ENCODE measurements at regions not wholly inside any gene's neighbourhood (a gene's known extent, or its start where the extent isn't known, plus 50 kb on each side); places are given as distances from the start of the nearest gene placed in this dataset.
A peak's percentile ranks its signal among the peaks of the same experiment; 100 is the strongest.

DNA sequence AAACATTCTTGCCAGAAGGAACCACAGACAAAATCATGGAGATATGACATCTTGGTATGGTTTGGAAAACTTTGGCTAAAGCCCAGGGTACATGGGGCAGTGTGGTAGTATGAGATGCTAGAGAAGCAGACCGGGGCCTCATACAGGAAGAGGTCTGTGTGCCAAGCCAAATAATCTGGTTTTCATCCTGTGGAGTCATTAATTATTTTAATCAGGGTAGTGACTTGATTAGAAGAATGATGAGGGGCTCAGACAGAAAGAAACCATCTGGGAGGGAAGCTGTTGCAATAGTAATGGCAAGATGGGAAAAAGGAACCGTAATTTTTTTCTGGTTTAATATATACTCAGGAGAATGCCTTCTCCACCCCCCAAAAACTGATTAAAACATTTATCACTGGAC is 318.0 kb downstream of the BRINP2 start:
- no peak overlapping the region for H4K91ac ChIP-seq (ENCODE audit: low read length)
- H3K14ac ChIP-seq (ENCODE audit: low read length in 2 of 2): no peak overlapping the region
- H3K9me3 ChIP-seq (ENCODE audit: control insufficient read depth, low read length): no peaks in the 10 kb centered on the region
- H3K27ac ChIP-seq (ENCODE audit: low read length, poor library complexity, severe bottlenecking): no peak overlapping the region
- H3K23ac ChIP-seq (ENCODE audit: low read length in 2 of 2): no peak overlapping the region
- no peak overlapping the region for H2BK15ac ChIP-seq (ENCODE audit: low read depth, poor library complexity, severe bottlenecking)
- no peak overlapping the region for H3K18ac ChIP-seq (ENCODE audit: low read depth in 1 of 2, low read length in 2 of 2)
- no peak overlapping the region for H3K4ac ChIP-seq (ENCODE audit: low read depth in 1 of 2, low read length in 2 of 2)
- H3K9ac ChIP-seq (ENCODE audit: low read length): no peak overlapping the region
- H4K8ac ChIP-seq (ENCODE audit: low read length): no peak overlapping the region
- peaks cover 1% of the 10 kb centered on the region for H3K4me1 ChIP-seq (ENCODE audit: control insufficient read depth, insufficient read depth, low read depth, low read length)
- no peak overlapping the region for H2BK120ac ChIP-seq (ENCODE audit: low read depth, low read length)
- DNase-seq: no peak
- H3K79me1 ChIP-seq (replicated peaks; ENCODE audit: low read length, poor library complexity, severe bottlenecking): no peaks in the 10 kb centered on the region
- no peak overlapping the region for H3K4me2 ChIP-seq (ENCODE audit: low read length, poor library complexity, severe bottlenecking)
- no peak overlapping the region for H3K4me3 ChIP-seq (ENCODE audit: insufficient read depth in 1 of 2, low read depth in 1 of 2, low read length in 2 of 2)
- no peak overlapping the region for H2AK5ac ChIP-seq (ENCODE audit: low read length, severe bottlenecking)
- H2BK12ac ChIP-seq (ENCODE audit: low read length in 2 of 2): no peak overlapping the region
- WGBS: 71% methylated on average over 1 of the region's 2 CpGs
- H2BK5ac ChIP-seq (ENCODE audit: low read depth, low read length, poor library complexity, severe bottlenecking): no peak overlapping the region
- no peak overlapping the region for H2AFZ ChIP-seq (ENCODE audit: low read depth, low read length)
- no peaks in the 10 kb centered on the region for H3K36me3 ChIP-seq (ENCODE audit: control insufficient read depth in 1 of 2, insufficient read depth in 2 of 2, low read depth in 1 of 2, low read length in 2 of 2)
- peaks cover 0 to 18% of the 10 kb centered on the region in 2 experiments for H3K27me3 ChIP-seq (ENCODE audit: control insufficient read depth in 1 of 2, insufficient read depth in 1 of 2, low read length in 2 of 2)

DNA sequence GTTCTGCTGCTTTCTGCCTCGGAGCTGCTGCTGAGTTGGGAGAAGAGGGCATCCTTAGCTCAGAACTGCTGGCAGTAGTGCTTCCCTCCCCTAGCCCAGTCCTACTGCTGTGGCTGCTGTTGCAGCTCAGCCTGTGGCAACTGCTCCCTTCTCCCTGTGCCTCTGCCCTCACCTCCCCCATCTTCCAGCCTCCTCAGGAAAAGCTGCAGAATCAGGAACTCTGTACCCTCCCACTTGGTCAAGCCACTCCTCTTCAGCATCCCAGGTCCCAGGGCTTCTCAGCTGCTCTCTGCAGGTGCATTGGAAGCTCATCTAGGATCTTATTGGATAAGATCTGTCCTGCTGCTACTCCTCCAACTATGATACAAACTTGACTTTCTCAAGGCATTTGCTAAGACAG is 316.7 kb downstream of the BRINP2 start:
- no peak overlapping the region for H3K9ac ChIP-seq (ENCODE audit: low read length)
- H3K27me3 ChIP-seq (ENCODE audit: control insufficient read depth in 1 of 2, insufficient read depth in 1 of 2, low read length in 2 of 2): peaks cover 0 to 18% of the 10 kb centered on the region in 2 experiments
- peak overlapping the region in 1 of 2 experiments; percentile 28 for H3K14ac ChIP-seq (ENCODE audit: low read length in 2 of 2)
- DNase-seq: no peak
- H2BK12ac ChIP-seq (ENCODE audit: low read length in 2 of 2): no peak overlapping the region
- H2AK5ac ChIP-seq (ENCODE audit: low read length, severe bottlenecking): no peak overlapping the region
- no peak overlapping the region for H2BK15ac ChIP-seq (ENCODE audit: low read depth, poor library complexity, severe bottlenecking)
- H2AFZ ChIP-seq (ENCODE audit: low read depth, low read length): peak overlapping the region; percentile 51
- no peak overlapping the region for H3K4me2 ChIP-seq (ENCODE audit: low read length, poor library complexity, severe bottlenecking)
- no peak overlapping the region for H3K27ac ChIP-seq (ENCODE audit: low read length, poor library complexity, severe bottlenecking)
- H3K23ac ChIP-seq (ENCODE audit: low read length in 2 of 2): no peak overlapping the region
- no peak overlapping the region for H2BK5ac ChIP-seq (ENCODE audit: low read depth, low read length, poor library complexity, severe bottlenecking)
- no peak overlapping the region for H3K4ac ChIP-seq (ENCODE audit: low read depth in 1 of 2, low read length in 2 of 2)
- no peaks in the 10 kb centered on the region for H3K79me1 ChIP-seq (replicated peaks; ENCODE audit: low read length, poor library complexity, severe bottlenecking)
- H3K36me3 ChIP-seq (ENCODE audit: control insufficient read depth in 1 of 2, insufficient read depth in 2 of 2, low read depth in 1 of 2, low read length in 2 of 2): no peaks in the 10 kb centered on the region
- H2BK120ac ChIP-seq (ENCODE audit: low read depth, low read length): no peak overlapping the region
- H4K8ac ChIP-seq (ENCODE audit: low read length): no peak overlapping the region
- H3K18ac ChIP-seq (ENCODE audit: low read depth in 1 of 2, low read length in 2 of 2): no peak overlapping the region
- no peaks in the 10 kb centered on the region for H3K9me3 ChIP-seq (ENCODE audit: control insufficient read depth, low read length)
- no peak overlapping the region for H4K91ac ChIP-seq (ENCODE audit: low read length)
- H3K4me3 ChIP-seq (ENCODE audit: insufficient read depth in 1 of 2, low read depth in 1 of 2, low read length in 2 of 2): no peak overlapping the region
- H3K4me1 ChIP-seq (ENCODE audit: control insufficient read depth, insufficient read depth, low read depth, low read length): peaks cover 1% of the 10 kb centered on the region
- 60% methylated on average over 1 of the region's 1 CpG for WGBS

DNA sequence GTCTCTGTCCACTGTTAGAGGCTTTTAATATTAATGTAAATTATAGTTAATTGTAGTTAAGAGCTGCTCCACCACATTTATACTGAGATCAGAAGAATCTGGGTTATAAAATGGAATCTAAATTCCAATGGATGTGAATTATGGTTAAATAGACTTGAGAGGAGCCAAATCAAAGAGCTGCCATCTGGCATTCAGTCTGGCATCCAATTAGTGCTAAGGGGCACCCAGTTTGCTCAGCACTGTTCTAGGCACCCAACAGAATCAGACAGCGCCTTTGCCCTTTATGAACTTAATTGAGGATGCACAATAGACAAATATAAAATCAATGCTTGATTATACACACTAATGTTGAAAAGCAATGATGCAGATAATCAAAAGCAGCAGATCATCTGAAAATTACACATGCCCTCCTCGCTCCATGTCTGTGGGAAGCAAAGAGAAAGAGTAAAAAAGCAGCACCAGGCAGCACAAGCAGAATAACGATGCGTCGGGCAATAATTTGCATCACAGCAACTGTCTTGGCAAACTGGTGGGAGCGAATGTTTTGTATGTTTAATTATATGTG is 310.1 kb downstream of the BRINP2 start:
- H2AK5ac ChIP-seq (ENCODE audit: low read length, severe bottlenecking): no peak overlapping the region
- H3K79me1 ChIP-seq (replicated peaks; ENCODE audit: low read length, poor library complexity, severe bottlenecking): no peaks in the 10 kb centered on the region
- WGBS: 88% methylated on average over 5 of the region's 6 CpGs

DNA sequence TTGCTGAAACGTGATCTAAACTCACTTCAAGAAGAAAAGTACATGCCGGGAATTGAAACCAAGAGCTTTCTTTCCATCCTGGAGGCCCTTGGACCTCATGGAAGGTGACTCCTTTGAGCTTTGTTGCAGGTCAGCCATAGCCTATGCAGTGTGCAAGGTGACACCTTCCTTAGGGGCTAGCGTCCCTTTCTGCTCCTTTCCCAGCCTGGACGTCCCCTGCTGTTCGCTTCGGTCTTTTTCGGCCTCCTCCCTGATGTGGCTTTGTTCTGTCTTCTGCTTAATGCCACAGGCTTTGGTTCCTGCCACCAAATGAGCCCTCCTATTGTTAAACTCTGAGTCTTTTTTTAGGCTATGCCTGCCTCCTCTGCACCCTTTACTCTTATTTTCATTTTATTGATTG is 308.8 kb downstream of the BRINP2 start:
- no peak for DNase-seq

More for the DNA sequence above, 310.1 kb downstream of the BRINP2 start:
- Histone ChIP-seq H3K4ac (ENCODE audit: low read depth in 1 of 2, low read length in 2 of 2) (no peak overlapping the region), H4K8ac (ENCODE audit: low read length) (no peak overlapping the region), H3K4me3 (ENCODE audit: insufficient read depth in 1 of 2, low read depth in 1 of 2, low read length in 2 of 2) (no peak overlapping the region), H3K9me3 (ENCODE audit: control insufficient read depth, low read length) (no peaks in the 10 kb centered on the region), H3K23ac (ENCODE audit: low read length in 2 of 2) (no peak overlapping the region), H4K91ac (ENCODE audit: low read length) (no peak overlapping the region), H2BK15ac (ENCODE audit: low read depth, poor library complexity, severe bottlenecking) (no peak overlapping the region), H3K36me3 (ENCODE audit: control insufficient read depth in 1 of 2, insufficient read depth in 2 of 2, low read depth in 1 of 2, low read length in 2 of 2) (no peaks in the 10 kb centered on the region), H3K14ac (ENCODE audit: low read length in 2 of 2) (no peak overlapping the region), H3K27ac (ENCODE audit: low read length, poor library complexity, severe bottlenecking) (no peak overlapping the region), H2BK12ac (ENCODE audit: low read length in 2 of 2) (no peak overlapping the region), H3K27me3 (ENCODE audit: control insufficient read depth in 1 of 2, insufficient read depth in 1 of 2, low read length in 2 of 2) (peaks cover 0 to 35% of the 10 kb centered on the region in 2 experiments), H2BK5ac (ENCODE audit: low read depth, low read length, poor library complexity, severe bottlenecking) (no peak overlapping the region), H2BK120ac (ENCODE audit: low read depth, low read length) (no peak overlapping the region), H3K4me2 (ENCODE audit: low read length, poor library complexity, severe bottlenecking) (no peak overlapping the region), H3K18ac (ENCODE audit: low read depth in 1 of 2, low read length in 2 of 2) (no peak overlapping the region), H3K4me1 (ENCODE audit: control insufficient read depth, insufficient read depth, low read depth, low read length) (no peaks in the 10 kb centered on the region), H3K9ac (ENCODE audit: low read length) (no peak overlapping the region), H2AFZ (ENCODE audit: low read depth, low read length) (no peak overlapping the region)
- no peak for DNase-seq

More for the DNA sequence above, 308.8 kb downstream of the BRINP2 start:
- WGBS: 88% methylated on average over 7 of the region's 7 CpGs
- H3K23ac ChIP-seq (ENCODE audit: low read length in 2 of 2): no peak overlapping the region
- no peak overlapping the region for H4K8ac ChIP-seq (ENCODE audit: low read length)
- H3K14ac ChIP-seq (ENCODE audit: low read length in 2 of 2): no peak overlapping the region
- H3K79me1 ChIP-seq (replicated peaks; ENCODE audit: low read length, poor library complexity, severe bottlenecking): no peaks in the 10 kb centered on the region
- no peak overlapping the region for H2AFZ ChIP-seq (ENCODE audit: low read depth, low read length)
- no peak overlapping the region for H3K4me3 ChIP-seq (ENCODE audit: insufficient read depth in 1 of 2, low read depth in 1 of 2, low read length in 2 of 2)
- no peaks in the 10 kb centered on the region for H3K4me1 ChIP-seq (ENCODE audit: control insufficient read depth, insufficient read depth, low read depth, low read length)
- H3K18ac ChIP-seq (ENCODE audit: low read depth in 1 of 2, low read length in 2 of 2): no peak overlapping the region
- H3K4me2 ChIP-seq (ENCODE audit: low read length, poor library complexity, severe bottlenecking): no peak overlapping the region
- no peak overlapping the region for H3K9ac ChIP-seq (ENCODE audit: low read length)
- H3K36me3 ChIP-seq (ENCODE audit: control insufficient read depth in 1 of 2, insufficient read depth in 2 of 2, low read depth in 1 of 2, low read length in 2 of 2): no peaks in the 10 kb centered on the region
- H3K9me3 ChIP-seq (ENCODE audit: control insufficient read depth, low read length): no peaks in the 10 kb centered on the region
- no peak overlapping the region for H3K4ac ChIP-seq (ENCODE audit: low read depth in 1 of 2, low read length in 2 of 2)
- H3K27ac ChIP-seq (ENCODE audit: low read length, poor library complexity, severe bottlenecking): no peak overlapping the region
- peaks cover 0 to 38% of the 10 kb centered on the region in 2 experiments for H3K27me3 ChIP-seq (ENCODE audit: control insufficient read depth in 1 of 2, insufficient read depth in 1 of 2, low read length in 2 of 2)
- no peak overlapping the region for H2BK15ac ChIP-seq (ENCODE audit: low read depth, poor library complexity, severe bottlenecking)
- no peak overlapping the region for H4K91ac ChIP-seq (ENCODE audit: low read length)
- H2BK120ac ChIP-seq (ENCODE audit: low read depth, low read length): no peak overlapping the region
- H2AK5ac ChIP-seq (ENCODE audit: low read length, severe bottlenecking): no peak overlapping the region
- no peak overlapping the region for H2BK5ac ChIP-seq (ENCODE audit: low read depth, low read length, poor library complexity, severe bottlenecking)
- H2BK12ac ChIP-seq (ENCODE audit: low read length in 2 of 2): no peak overlapping the region

Measured in mesenchymal stem cell (in vitro differentiated cells and primary cell).